WERI-Rb-1 (cell line): ENCODE measurements at regions not wholly inside any gene's neighbourhood (a gene's known extent, or its start where the extent isn't known, plus 50 kb on each side); places are given as distances from the start of the nearest gene placed in this dataset.

Experiments used
- DNase-seq: peaks from one replicate; pipeline ENCODE4 v3.0.0-alpha.2; 2020
- H3K27ac ChIP-seq: fragments of 250-450 bp; sonication (Bioruptor Pico); 2 replicates; pipeline ENCODE4 v1.5.1; 2020; ENCODE audit warnings: mild to moderate bottlenecking, moderate library complexity
- H3K27me3 ChIP-seq: fragments of 250-450 bp; sonication (Bioruptor Pico); 2 replicates; pipeline ENCODE4 v1.5.1; 2021; ENCODE audit warnings: mild to moderate bottlenecking, low read depth, moderate library complexity; ENCODE audit not compliant: insufficient read depth, severe bottlenecking
- H3K36me3 ChIP-seq: fragments of 250-450 bp; sonication (Bioruptor Pico); 2 replicates; pipeline ENCODE4 v1.5.1; 2020; ENCODE audit warnings: mild to moderate bottlenecking, moderate library complexity
- H3K4me3 ChIP-seq: 2 replicates; pipeline ENCODE4 v1.5.1; 2011; ENCODE audit warnings: low read depth, mild to moderate bottlenecking, control low read depth, low read length
- H3K9me3 ChIP-seq: fragments of 250-450 bp; sonication (Bioruptor Pico); 2 replicates; pipeline ENCODE4 v1.5.1; 2021; ENCODE audit warnings: mild to moderate bottlenecking, moderate library complexity; ENCODE audit not compliant: severe bottlenecking
- CTCF ChIP-seq: IDR thresholded peaks from 2 replicates; pipeline ENCODE4 v1.5.1; 2011; ENCODE audit warnings: low read depth, mild to moderate bottlenecking, control low read depth, inconsistent platforms, low read length

- no peak for TF ChIP-seq CTCF
- H3K27ac ChIP-seq: no peak overlapping the region
- H3K36me3 ChIP-seq: no peaks in the 10 kb centered on the region
- peaks cover 6% of the 10 kb centered on the region for H3K9me3 ChIP-seq
- H3K4me3 ChIP-seq: no peak overlapping the region
- no peaks in the 10 kb centered on the region for H3K27me3 ChIP-seq
- DNase-seq: no peak
Observed at GRCh38 chr10:85047170-85047834, 718.9 kb downstream of the CCSER2 start.

GRCh38 chr10:85047979-85048378, 719.6 kb downstream of the CCSER2 start:
- Histone ChIP-seq H3K9me3 (peaks cover 6% of the 10 kb centered on the region), H3K27ac (no peak overlapping the region), H3K27me3 (no peaks in the 10 kb centered on the region), H3K4me3 (no peak overlapping the region), H3K36me3 (no peaks in the 10 kb centered on the region)
- DNase-seq: no peak
- TF ChIP-seq CTCF: no peak

DNA sequence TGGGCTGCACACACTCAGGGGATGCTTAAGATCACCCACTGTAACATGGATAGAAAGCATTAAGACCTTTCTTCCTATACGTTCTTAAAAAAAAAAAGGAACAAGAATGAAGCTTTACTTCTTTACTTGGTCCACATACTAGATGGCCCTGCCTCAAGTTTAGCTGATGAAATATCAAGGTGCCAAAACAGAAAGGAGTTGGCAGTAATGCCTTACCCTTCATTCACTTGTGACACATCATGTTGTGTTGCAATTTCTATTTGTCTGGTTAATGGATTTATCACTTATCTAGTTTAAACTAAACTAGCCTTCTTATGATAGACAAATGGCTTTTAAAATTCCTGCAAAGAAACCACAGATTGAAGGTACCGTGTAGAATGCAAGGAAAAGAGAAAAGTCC, 720.3 kb downstream of the CCSER2 start:
- Histone ChIP-seq H3K36me3 (no peaks in the 10 kb centered on the region), H3K27ac (no peak overlapping the region), H3K27me3 (no peaks in the 10 kb centered on the region), H3K4me3 (no peak overlapping the region), H3K9me3 (peaks cover 6% of the 10 kb centered on the region)
- no peak for TF ChIP-seq CTCF
- no peak for DNase-seq

DNA sequence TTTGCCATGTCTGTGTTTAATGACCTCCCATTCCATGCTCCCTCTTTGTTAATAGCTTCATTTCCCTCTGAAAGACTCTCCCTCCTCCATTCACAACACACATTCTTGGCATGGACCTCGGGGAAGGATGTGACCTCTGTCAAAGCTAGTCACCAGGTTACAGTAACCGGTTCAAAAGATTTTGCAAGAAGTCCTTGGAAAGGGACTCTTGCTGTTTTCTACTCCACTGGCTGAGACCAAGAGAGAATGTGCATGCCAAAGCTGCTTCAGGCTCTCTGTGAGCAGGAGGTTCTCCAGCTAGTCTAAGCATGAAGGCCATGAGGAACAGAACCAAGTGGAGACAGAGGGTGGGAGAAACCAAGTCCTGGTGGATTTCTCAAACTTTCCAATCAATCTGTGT, 732.6 kb downstream of the CCSER2 start:
- no peak overlapping the region for H3K27ac ChIP-seq
- peaks cover 5% of the 10 kb centered on the region for H3K9me3 ChIP-seq
- H3K4me3 ChIP-seq: no peak overlapping the region
- no peaks in the 10 kb centered on the region for H3K27me3 ChIP-seq
- no peak for DNase-seq
- TF ChIP-seq CTCF: no peak
- H3K36me3 ChIP-seq: no peaks in the 10 kb centered on the region

DNA sequence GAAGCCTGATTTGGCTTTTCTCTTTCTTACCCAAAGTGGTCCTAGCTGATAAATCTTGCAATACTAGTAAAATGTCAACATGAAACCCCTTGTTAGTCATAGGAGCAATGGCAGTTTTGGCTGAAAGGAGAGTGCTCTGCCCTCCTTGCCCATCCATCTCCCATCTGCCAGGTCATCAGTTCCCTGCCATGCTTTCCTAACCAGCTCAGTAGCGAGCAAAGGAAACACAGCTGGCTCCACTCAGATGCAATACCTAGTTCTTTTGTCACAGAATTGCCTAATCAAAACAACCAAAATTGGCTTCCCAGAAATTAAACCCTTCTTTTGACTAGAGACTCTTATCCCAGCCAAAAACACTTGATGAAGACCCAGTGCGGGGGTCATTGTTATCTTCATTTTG, 733.0 kb downstream of the CCSER2 start:
- TF ChIP-seq CTCF: no peak
- no peak overlapping the region for H3K4me3 ChIP-seq
- H3K27ac ChIP-seq: no peak overlapping the region
- H3K27me3 ChIP-seq: no peaks in the 10 kb centered on the region
- H3K36me3 ChIP-seq: no peaks in the 10 kb centered on the region
- no peak for DNase-seq
- H3K9me3 ChIP-seq: peaks cover under 1% of the 10 kb centered on the region

DNA sequence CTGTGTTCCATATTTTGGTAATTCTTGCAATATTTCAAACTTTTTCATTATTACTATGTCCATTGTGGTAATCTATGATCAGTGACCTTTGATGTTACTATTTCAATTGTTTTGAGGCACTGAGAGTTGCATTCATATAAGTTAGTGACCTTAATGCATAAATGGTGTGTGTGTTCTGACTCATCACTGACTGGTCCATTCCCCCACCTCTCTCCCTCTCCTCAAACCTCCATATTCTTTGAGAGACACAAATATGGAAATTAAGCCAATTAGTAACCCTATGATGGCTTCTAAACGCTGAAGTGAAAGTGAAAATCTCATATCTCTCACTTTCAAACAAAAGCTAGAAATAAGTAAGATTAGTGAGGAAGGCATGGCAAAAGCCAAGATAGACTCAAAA, 739.6 kb downstream of the CCSER2 start:
- H3K9me3 ChIP-seq: no peaks in the 10 kb centered on the region
- DNase-seq: no peak
- no peak for TF ChIP-seq CTCF
- no peak overlapping the region for H3K27ac ChIP-seq
- no peaks in the 10 kb centered on the region for H3K27me3 ChIP-seq
- H3K36me3 ChIP-seq: no peaks in the 10 kb centered on the region
- H3K4me3 ChIP-seq: no peak overlapping the region
